ENCODE measurements at regions not wholly inside any gene's neighbourhood (a gene's known extent, or its start where the extent isn't known, plus 50 kb on each side); places are given as distances from the start of the nearest gene placed in this dataset.

DNA sequence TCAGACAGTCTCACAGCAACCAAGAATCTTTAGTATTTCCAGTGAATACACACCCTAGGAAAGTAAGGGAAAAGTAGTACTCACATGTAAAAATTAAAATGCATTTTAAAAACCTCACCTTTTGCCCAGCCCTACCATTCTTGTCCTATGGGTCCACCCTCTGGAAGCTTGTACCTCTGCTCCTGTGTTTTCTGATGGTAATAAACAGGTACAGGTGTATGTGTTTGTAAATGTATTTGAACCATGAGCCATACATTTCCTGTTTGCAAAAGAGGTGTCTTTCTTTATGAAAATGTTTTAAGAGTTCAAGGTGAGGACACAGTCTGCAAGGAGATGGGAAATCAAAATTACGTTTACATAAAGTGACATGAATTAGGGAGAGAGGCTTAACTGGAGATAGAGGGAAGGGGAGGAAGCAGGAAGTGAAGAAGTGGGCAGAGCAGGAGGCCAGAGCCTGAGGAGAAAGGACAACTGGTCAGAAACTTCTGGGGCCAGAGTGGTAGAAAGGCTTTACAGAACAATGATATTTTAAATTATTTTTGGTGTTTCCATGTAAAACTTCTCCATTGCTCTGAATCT, 52.0 kb upstream of the IVNS1ABP start:
- DNase-seq (ENCODE audit: low spot score) (no peak), ATAC-seq (ENCODE audit: insufficient number of reproducible peaks, low FRiP score, low read depth) (no peak)
- Histone ChIP-seq H3K27me3 (replicated peaks; ENCODE audit: insufficient read depth) (no peaks in the 10 kb centered on the region), H3K4me3 (no peak overlapping the region), H3K9me3 (no peaks in the 10 kb centered on the region), H3K36me3 (no peaks in the 10 kb centered on the region), H3K27ac (no peak overlapping the region), H3K4me1 (ENCODE audit: control insufficient read depth in 1 of 2, low read depth in 2 of 2) (no peaks in the 10 kb centered on the region)
- TF ChIP-seq, protein P1, sequence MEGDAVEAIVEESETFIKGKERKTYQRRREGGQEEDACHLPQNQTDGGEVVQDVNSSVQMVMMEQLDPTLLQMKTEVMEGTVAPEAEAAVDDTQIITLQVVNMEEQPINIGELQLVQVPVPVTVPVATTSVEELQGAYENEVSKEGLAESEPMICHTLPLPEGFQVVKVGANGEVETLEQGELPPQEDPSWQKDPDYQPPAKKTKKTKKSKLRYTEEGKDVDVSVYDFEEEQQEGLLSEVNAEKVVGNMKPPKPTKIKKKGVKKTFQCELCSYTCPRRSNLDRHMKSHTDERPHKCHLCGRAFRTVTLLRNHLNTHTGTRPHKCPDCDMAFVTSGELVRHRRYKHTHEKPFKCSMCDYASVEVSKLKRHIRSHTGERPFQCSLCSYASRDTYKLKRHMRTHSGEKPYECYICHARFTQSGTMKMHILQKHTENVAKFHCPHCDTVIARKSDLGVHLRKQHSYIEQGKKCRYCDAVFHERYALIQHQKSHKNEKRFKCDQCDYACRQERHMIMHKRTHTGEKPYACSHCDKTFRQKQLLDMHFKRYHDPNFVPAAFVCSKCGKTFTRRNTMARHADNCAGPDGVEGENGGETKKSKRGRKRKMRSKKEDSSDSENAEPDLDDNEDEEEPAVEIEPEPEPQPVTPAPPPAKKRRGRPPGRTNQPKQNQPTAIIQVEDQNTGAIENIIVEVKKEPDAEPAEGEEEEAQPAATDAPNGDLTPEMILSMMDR (IDR thresholded peaks at IDR 0.05): no peak

DNA sequence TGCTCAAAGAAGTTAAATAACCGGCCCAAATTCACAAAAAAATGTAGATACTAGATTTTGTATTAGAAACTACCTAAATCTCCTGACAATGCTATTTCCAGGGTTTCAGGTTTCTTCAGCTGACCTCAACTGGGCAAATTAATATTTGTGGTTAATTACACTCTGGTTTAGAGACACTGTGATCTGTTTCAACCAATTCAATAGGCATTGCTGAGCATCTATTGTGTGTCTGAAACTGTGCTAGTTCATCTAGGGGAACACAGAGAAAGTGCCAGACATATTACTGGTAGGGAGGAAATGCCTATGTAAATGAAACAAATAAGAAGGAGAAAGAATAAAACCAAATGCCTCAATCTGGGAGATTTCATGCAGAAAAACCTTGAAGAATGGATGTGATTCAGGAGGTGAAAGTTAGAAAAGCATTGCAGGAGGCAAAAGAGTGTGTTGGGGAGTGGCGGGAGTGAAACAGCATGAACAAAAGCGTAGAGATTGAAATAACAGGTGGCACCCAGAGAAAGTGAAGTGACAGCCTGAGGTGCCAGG, 51.3 kb upstream of the IVNS1ABP start:
- no peak overlapping the region for H3K4me3 ChIP-seq
- DNase-seq (ENCODE audit: low spot score) (no peak), ATAC-seq (ENCODE audit: insufficient number of reproducible peaks, low FRiP score, low read depth) (no peak)
- no peaks in the 10 kb centered on the region for H3K27me3 ChIP-seq (replicated peaks; ENCODE audit: insufficient read depth)
- H3K36me3 ChIP-seq: no peaks in the 10 kb centered on the region
- TF ChIP-seq, protein P1 (IDR thresholded peaks at IDR 0.05): no peak
- no peaks in the 10 kb centered on the region for H3K4me1 ChIP-seq (ENCODE audit: control insufficient read depth in 1 of 2, low read depth in 2 of 2)
- no peaks in the 10 kb centered on the region for H3K9me3 ChIP-seq
- H3K27ac ChIP-seq: no peak overlapping the region

DNA sequence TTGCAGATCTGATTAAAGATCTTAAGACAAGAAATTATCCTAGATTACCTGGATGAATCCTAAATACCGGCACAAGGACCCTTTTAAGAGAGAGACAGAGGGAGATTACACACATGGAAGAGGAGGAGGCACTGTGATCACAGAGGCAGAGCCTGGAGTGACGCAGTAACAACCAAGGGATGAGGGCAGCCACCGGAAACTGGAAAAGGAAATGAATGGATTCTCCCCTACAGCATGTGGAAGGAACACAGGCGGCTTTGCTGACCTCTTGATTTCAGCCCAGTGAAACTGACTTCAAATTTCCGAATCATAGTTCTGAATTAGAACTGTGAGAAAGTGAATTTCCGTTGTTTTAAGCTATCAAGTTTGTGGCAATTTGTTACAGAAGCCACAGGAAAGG, 50.2 kb upstream of the IVNS1ABP start:
- DNase-seq (ENCODE audit: low spot score): no peak
- no peak overlapping the region for H3K27ac ChIP-seq
- no peak for ATAC-seq (ENCODE audit: insufficient number of reproducible peaks, low FRiP score, low read depth)
- TF ChIP-seq, protein P1 (IDR thresholded peaks at IDR 0.05): no peak
- no peaks in the 10 kb centered on the region for H3K27me3 ChIP-seq (replicated peaks; ENCODE audit: insufficient read depth)
- no peak overlapping the region for H3K4me3 ChIP-seq
- no peaks in the 10 kb centered on the region for H3K9me3 ChIP-seq
- no peaks in the 10 kb centered on the region for H3K4me1 ChIP-seq (ENCODE audit: control insufficient read depth in 1 of 2, low read depth in 2 of 2)
- H3K36me3 ChIP-seq: no peaks in the 10 kb centered on the region

All from thoracic aorta (tissue), 2 donors.